Retinal pigment epithelial cell (primary cell): ENCODE measurements at regions not wholly inside any gene's neighbourhood (a gene's known extent, or its start where the extent isn't known, plus 50 kb on each side); places are given as distances from the start of the nearest gene placed in this dataset.

Experiments used
- DNase-seq: peaks from one replicate; pipeline ENCODE4 v3.0.0-alpha.2; 2010; ENCODE audit warnings: low read depth
- H3K4me3 ChIP-seq: 2 replicates; pipeline ENCODE4 v1.5.1; 2011; ENCODE audit warnings: mild to moderate bottlenecking, low read length, control low read depth, moderate library complexity
- CTCF ChIP-seq: conservative IDR thresholded peaks from 2 replicates; pipeline ENCODE4 v1.5.1; 2011; ENCODE audit warnings: low read depth, low read length, control low read depth, inconsistent platforms

GRCh38 chr12:58470266-58471010 is 449.9 kb downstream of the LRIG3 start:
- no peak for TF ChIP-seq CTCF
- no peak overlapping the region for H3K4me3 ChIP-seq
- DNase-seq: no peak

- H3K4me3 ChIP-seq: no peak overlapping the region
- DNase-seq: no peak
- no peak for TF ChIP-seq CTCF
Measured at GRCh38 chr12:58479401-58479800, 440.9 kb downstream of the LRIG3 start.

GRCh38 chr12:58481811-58482210 is 438.5 kb downstream of the LRIG3 start:
- no peak for TF ChIP-seq CTCF
- DNase-seq: no peak

GRCh38 chr12:58487255-58487654 is 433.0 kb downstream of the LRIG3 start:
- no peak overlapping the region for H3K4me3 ChIP-seq
- DNase-seq: no peak

More at GRCh38 chr12:58481811-58482210, 438.5 kb downstream of the LRIG3 start:
- no peak overlapping the region for H3K4me3 ChIP-seq

GRCh38 chr12:58487678-58488161 is 432.6 kb downstream of the LRIG3 start:
- no peak overlapping the region for H3K4me3 ChIP-seq
- no peak for DNase-seq
- no peak for TF ChIP-seq CTCF

More at GRCh38 chr12:58487255-58487654, 433.0 kb downstream of the LRIG3 start:
- no peak for TF ChIP-seq CTCF

GRCh38 chr12:58489394-58489793 is 430.9 kb downstream of the LRIG3 start:
- TF ChIP-seq CTCF: no peak
- H3K4me3 ChIP-seq: no peak overlapping the region
- DNase-seq: no peak

GRCh38 chr12:58491306-58491705 is 429.0 kb downstream of the LRIG3 start:
- H3K4me3 ChIP-seq: no peak overlapping the region
- DNase-seq: peak; percentile 30
- TF ChIP-seq CTCF: no peak
